ENCODE measurements at regions not wholly inside any gene's neighbourhood (a gene's known extent, or its start where the extent isn't known, plus 50 kb on each side); places are given as distances from the start of the nearest gene placed in this dataset.

- no peak for TF ChIP-seq EZH2 (IDR thresholded peaks at IDR 0.05; ENCODE audit: insufficient read depth, poor library complexity, severe bottlenecking)
- TF ChIP-seq EZH2phosphoT487 (IDR thresholded peaks at IDR 0.05; ENCODE audit: insufficient read depth, low read depth), result no peak
Observed at GRCh38 chr11:23536907-23537306, 676.6 kb upstream of the CCDC179 start.

Measured in GM23248 (cell line).